Loucy (cell line): ENCODE measurements at regions not wholly inside any gene's neighbourhood (a gene's known extent, or its start where the extent isn't known, plus 50 kb on each side); places are given as distances from the start of the nearest gene placed in this dataset.

Source experiments
- EZH2phosphoT487 ChIP-seq: fragments of 200-600 bp; IDR thresholded peaks from 2 replicates; pipeline ENCODE4 v1.6.1; 2018; ENCODE audit warnings: antibody characterized with exemption, mild to moderate bottlenecking, moderate library complexity, borderline replicate concordance
- TF ChIP-seq, protein P1 (sequence below): fragments of 200-600 bp; sonication (generic); conservative IDR thresholded peaks from 2 replicates; pipeline ENCODE4 v1.5.1; 2014; ENCODE audit warnings: mild to moderate bottlenecking, antibody characterized with exemption, low read length

- TF ChIP-seq, protein P1, sequence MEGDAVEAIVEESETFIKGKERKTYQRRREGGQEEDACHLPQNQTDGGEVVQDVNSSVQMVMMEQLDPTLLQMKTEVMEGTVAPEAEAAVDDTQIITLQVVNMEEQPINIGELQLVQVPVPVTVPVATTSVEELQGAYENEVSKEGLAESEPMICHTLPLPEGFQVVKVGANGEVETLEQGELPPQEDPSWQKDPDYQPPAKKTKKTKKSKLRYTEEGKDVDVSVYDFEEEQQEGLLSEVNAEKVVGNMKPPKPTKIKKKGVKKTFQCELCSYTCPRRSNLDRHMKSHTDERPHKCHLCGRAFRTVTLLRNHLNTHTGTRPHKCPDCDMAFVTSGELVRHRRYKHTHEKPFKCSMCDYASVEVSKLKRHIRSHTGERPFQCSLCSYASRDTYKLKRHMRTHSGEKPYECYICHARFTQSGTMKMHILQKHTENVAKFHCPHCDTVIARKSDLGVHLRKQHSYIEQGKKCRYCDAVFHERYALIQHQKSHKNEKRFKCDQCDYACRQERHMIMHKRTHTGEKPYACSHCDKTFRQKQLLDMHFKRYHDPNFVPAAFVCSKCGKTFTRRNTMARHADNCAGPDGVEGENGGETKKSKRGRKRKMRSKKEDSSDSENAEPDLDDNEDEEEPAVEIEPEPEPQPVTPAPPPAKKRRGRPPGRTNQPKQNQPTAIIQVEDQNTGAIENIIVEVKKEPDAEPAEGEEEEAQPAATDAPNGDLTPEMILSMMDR, result no peak
- TF ChIP-seq EZH2phosphoT487, result no peak
Observed at GRCh38 chr6:105714846-105715245, 312.0 kb upstream of the PREP start.
